Natural killer cell (primary cell): ENCODE measurements at regions not wholly inside any gene's neighbourhood (a gene's known extent, or its start where the extent isn't known, plus 50 kb on each side); places are given as distances from the start of the nearest gene placed in this dataset.
A peak's percentile ranks its signal among the peaks of the same experiment; 100 is the strongest.
"Not testable (repeated sequence)": the region's sequence is repeated elsewhere in the genome, so short reads cannot be mapped to it uniquely, and the experiment has no call there.

Source experiments
- ATAC-seq, 3 donors: fragments of 150-1000 bp in 2 of 3; fragments of 200-7000 bp in 1 of 3; cut with Tn5 transposase; 1 replicate in 1 of 3; 2 replicates in 2 of 3; pipeline ENCODE4 v1.10.0; 2021; ENCODE audit warnings: mild to moderate bottlenecking in 2 of 3, moderate library complexity in 2 of 3
- DNase-seq, 2 donors: peaks; one replicate each; pipeline versions ENCODE4 v3.0.0 to v3.0.0-alpha.2; 2013 to 2021; ENCODE audit warnings: mixed read lengths in 1 of 2
- H3K27ac ChIP-seq: one replicate; pipeline ENCODE4 v1.5.1; 2013; ENCODE audit warnings: mild to moderate bottlenecking, low read length
- H3K27me3 ChIP-seq: one replicate; pipeline ENCODE4 v1.6.1; 2013; ENCODE audit warnings: low read length; ENCODE audit not compliant: control insufficient read depth, insufficient read depth
- H3K36me3 ChIP-seq: one replicate; pipeline ENCODE4 v1.6.1; 2013; ENCODE audit warnings: low read length; ENCODE audit not compliant: control insufficient read depth, insufficient read depth
- H3K4me1 ChIP-seq: one replicate; pipeline ENCODE4 v1.6.1; 2013; ENCODE audit warnings: low read length; ENCODE audit not compliant: control insufficient read depth, insufficient read depth
- H3K4me3 ChIP-seq: one replicate; pipeline ENCODE4 v1.5.1; 2013; ENCODE audit warnings: low read length
- H3K9me3 ChIP-seq: one replicate; pipeline ENCODE4 v1.6.1; 2013; ENCODE audit warnings: low read length; ENCODE audit not compliant: control insufficient read depth, insufficient read depth
- H3K27ac Mint-ChIP-seq, 2 donors: one replicate each; pipeline ENCODE4 v1.8.0; 2022; ENCODE audit warnings: mild to moderate bottlenecking in 2 of 2, mixed read lengths in 2 of 2, moderate library complexity in 1 of 2
- H3K27me3 Mint-ChIP-seq, 2 donors: one replicate each; pipeline ENCODE4 v1.8.0; 2022; ENCODE audit warnings: low read depth in 2 of 2, mixed read lengths in 2 of 2
- H3K36me3 Mint-ChIP-seq: one replicate; pipeline ENCODE4 v1.8.0; 2022; ENCODE audit warnings: mixed read lengths
- H3K4me1 Mint-ChIP-seq, 2 donors: one replicate each; pipeline ENCODE4 v1.8.0; 2022; ENCODE audit warnings: mixed read lengths in 2 of 2
- H3K4me3 Mint-ChIP-seq: one replicate; pipeline ENCODE4 v1.8.0; 2022; ENCODE audit warnings: mild to moderate bottlenecking, moderate library complexity, mixed read lengths
- H3K9me3 Mint-ChIP-seq, 2 donors: one replicate each; pipeline ENCODE4 v1.8.0; 2022; ENCODE audit warnings: mixed read lengths in 2 of 2
- WGBS: methylation state at CpG from one replicate; pipeline ENCODE4 v1.1.7; 2013; ENCODE audit warnings: missing lambda C conversion rate; ENCODE audit not compliant: insufficient coverage; 5-methylcytosine and 5-hydroxymethylcytosine counted together
- intact Hi-C: fragments of 100-400 bp; cut with micrococcal nuclease; formaldehyde crosslinking; loops from one replicate; pipeline ENCODE4 v1.14.2; 2022
- TF ChIP-seq, protein P1 (sequence below): fragments of 200-600 bp; IDR thresholded peaks from one replicate; pipeline ENCODE4 v1.8.0; 2022; ENCODE audit warnings: antibody characterized with exemption

DNA sequence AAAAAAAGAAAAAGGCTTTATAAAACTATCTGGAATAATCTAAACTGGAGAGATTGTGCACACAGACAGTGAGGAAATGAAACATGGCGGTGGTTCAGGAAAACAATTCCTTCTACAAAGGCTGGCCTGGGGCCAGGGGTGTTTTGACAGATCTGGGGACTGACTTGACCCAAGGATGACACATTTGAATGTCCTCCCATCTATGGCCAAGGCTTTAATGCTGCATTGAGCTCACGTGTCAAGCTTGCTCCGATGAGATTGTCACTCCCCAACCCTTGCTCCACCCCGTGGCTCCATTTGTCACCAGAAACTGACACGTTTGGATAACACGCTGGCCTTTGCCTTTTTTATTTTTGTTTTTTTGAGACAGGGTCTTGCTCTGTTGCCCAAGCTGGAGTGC, 156.1 kb downstream of the ZFP64 start:
- Mint-ChIP-seq H3K27ac (peak overlapping the region in 1 of 2 donors; percentile 13), H3K4me1 (peaks cover 25 to 29% of the 10 kb centered on the region in 2 donors), H3K36me3 (no peaks in the 10 kb centered on the region), H3K27me3 (no peaks in the 10 kb centered on the region), H3K4me3 (no peak overlapping the region), H3K9me3 (no peaks in the 10 kb centered on the region)
- TF ChIP-seq, protein P1, sequence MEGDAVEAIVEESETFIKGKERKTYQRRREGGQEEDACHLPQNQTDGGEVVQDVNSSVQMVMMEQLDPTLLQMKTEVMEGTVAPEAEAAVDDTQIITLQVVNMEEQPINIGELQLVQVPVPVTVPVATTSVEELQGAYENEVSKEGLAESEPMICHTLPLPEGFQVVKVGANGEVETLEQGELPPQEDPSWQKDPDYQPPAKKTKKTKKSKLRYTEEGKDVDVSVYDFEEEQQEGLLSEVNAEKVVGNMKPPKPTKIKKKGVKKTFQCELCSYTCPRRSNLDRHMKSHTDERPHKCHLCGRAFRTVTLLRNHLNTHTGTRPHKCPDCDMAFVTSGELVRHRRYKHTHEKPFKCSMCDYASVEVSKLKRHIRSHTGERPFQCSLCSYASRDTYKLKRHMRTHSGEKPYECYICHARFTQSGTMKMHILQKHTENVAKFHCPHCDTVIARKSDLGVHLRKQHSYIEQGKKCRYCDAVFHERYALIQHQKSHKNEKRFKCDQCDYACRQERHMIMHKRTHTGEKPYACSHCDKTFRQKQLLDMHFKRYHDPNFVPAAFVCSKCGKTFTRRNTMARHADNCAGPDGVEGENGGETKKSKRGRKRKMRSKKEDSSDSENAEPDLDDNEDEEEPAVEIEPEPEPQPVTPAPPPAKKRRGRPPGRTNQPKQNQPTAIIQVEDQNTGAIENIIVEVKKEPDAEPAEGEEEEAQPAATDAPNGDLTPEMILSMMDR = no peak
- no peaks in the 10 kb centered on the region for H3K36me3 ChIP-seq
- H3K27ac ChIP-seq = no peak overlapping the region
- no peak for ATAC-seq
- DNase-seq = no peak
- H3K9me3 ChIP-seq = no peaks in the 10 kb centered on the region
- intact Hi-C loops = no loop called here
- no peaks in the 10 kb centered on the region for H3K27me3 ChIP-seq
- peaks cover 23% of the 10 kb centered on the region for H3K4me1 ChIP-seq
- WGBS = 73% methylated on average over 6 of the region's 6 CpGs
- no peak overlapping the region for H3K4me3 ChIP-seq

DNA sequence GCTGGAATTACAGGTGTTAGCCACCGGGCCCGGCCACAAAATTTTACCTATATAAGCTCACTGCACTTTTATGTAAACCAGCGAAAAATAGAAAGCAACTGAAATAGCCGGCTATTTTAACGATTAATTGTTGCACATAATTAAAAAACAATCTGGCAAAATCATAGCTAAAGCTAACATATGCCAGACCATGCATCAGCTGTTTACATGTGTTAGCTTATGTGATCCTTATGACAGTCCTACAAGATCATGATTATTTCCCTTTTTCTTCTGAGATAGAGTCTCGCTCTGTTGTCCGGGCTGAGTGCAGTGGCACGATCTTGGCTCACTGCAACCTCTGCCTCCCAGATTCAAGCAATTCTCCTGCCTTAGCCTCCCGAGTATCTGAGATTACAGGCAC, 157.0 kb downstream of the ZFP64 start:
- H3K27me3 ChIP-seq = no peaks in the 10 kb centered on the region
- intact Hi-C loops = loop anchor here (5.0 kb wide), 2 partner anchors 48 to 632 kb away; no protein-coding TSS in a partner anchor

DNA sequence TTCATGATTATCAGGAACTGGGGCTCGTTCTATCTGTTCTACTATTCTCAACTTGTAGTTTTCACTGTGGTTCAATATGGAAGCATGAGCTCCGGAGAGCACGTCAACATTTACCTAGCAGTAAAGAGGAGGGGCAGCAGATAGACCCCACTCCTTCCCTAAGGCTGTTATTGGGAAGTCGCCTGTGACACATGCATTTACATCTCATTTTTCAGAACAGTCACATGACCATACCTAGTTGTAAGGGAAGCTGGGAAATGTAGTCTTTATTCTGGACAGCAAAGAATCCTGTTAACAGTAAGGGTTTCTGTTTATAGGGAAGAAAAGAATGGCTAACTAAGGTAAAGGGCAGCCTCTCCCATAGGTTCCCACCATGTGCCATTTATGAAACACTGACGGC, 158.3 kb downstream of the ZFP64 start:
- Mint-ChIP-seq H3K27ac (peak overlapping the region; percentile 86 to 92), H3K36me3 (no peaks in the 10 kb centered on the region), H3K4me1 (peaks cover 28 to 37% of the 10 kb centered on the region in 2 donors), H3K4me3 (no peak overlapping the region), H3K27me3 (no peaks in the 10 kb centered on the region), H3K9me3 (no peaks in the 10 kb centered on the region)
- DNase-seq (no peak), ATAC-seq (no peak)
- Histone ChIP-seq H3K9me3 (no peaks in the 10 kb centered on the region), H3K36me3 (no peaks in the 10 kb centered on the region), H3K4me3 (no peak overlapping the region), H3K27me3 (no peaks in the 10 kb centered on the region), H3K27ac (no peak overlapping the region), H3K4me1 (peaks cover 36% of the 10 kb centered on the region)
- intact Hi-C loops = loop anchor here (5.0 kb wide), 2 partner anchors 49 to 631 kb away; no protein-coding TSS in a partner anchor
- 94% methylated on average over 5 of the region's 5 CpGs for WGBS
- TF ChIP-seq, protein P1 = no peak

More for the DNA sequence above, 157.0 kb downstream of the ZFP64 start:
- no peaks in the 10 kb centered on the region for H3K9me3 ChIP-seq
- H3K27ac Mint-ChIP-seq = no peak overlapping the region
- no peaks in the 10 kb centered on the region for H3K9me3 Mint-ChIP-seq
- no peaks in the 10 kb centered on the region for H3K27me3 Mint-ChIP-seq
- peaks cover 28 to 36% of the 10 kb centered on the region in 2 donors for H3K4me1 Mint-ChIP-seq
- H3K36me3 Mint-ChIP-seq = no peaks in the 10 kb centered on the region
- ATAC-seq (no peak), DNase-seq (no peak)
- no peaks in the 10 kb centered on the region for H3K36me3 ChIP-seq
- TF ChIP-seq, protein P1 = no peak
- no peak overlapping the region for H3K27ac ChIP-seq
- no peak overlapping the region for H3K4me3 Mint-ChIP-seq
- no peak overlapping the region for H3K4me3 ChIP-seq
- peaks cover 32% of the 10 kb centered on the region for H3K4me1 ChIP-seq
- 96% methylated on average over 8 of the region's 9 CpGs for WGBS

DNA sequence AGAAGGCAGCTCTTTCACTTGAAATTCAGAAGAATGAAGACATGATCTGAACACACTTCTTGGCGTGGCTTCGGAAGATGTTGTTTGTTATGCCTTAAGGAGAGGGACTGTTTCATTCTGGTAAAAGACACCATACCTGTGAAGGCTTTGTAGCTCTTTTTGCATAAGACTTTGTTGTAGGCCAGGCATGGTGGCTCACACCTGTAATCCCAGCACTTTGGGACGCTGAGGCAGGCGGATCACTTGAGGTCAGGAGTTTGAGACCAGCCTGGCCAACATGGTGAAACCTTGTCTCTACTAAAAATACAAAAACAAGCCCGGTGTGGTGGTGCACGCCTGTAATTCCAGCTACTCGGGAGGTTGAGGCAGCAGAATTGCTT, 159.3 kb downstream of the ZFP64 start:
- not testable (repeated sequence) for ATAC-seq, H3K4me3 ChIP-seq, H3K36me3 ChIP-seq, H3K27me3 Mint-ChIP-seq, H3K9me3 Mint-ChIP-seq, H3K9me3 ChIP-seq, DNase-seq, H3K36me3 Mint-ChIP-seq, H3K27me3 ChIP-seq
- WGBS = 95% methylated on average over 7 of the region's 7 CpGs
- H3K4me1 ChIP-seq = peaks cover 36% of the 10 kb centered on the region
- intact Hi-C loops = loop anchor here (1.0 to 5.0 kb wide), 3 partner anchors 15 to 630 kb away; no protein-coding TSS in a partner anchor
- Mint-ChIP-seq H3K4me3 (peak overlapping the region; percentile 82), H3K27ac (peak overlapping the region; percentile 86 to 92), H3K4me1 (peaks cover 28 to 37% of the 10 kb centered on the region in 2 donors)
- H3K27ac ChIP-seq = peak overlapping the region; percentile 63
